ENCODE measurements at regions not wholly inside any gene's neighbourhood (a gene's known extent, or its start where the extent isn't known, plus 50 kb on each side); places are given as distances from the start of the nearest gene placed in this dataset.

- no peak overlapping the region for H2BK120ac ChIP-seq (ENCODE audit: low read depth, low read length, poor library complexity, severe bottlenecking)
- no peaks in the 10 kb centered on the region for H3K36me3 Mint-ChIP-seq (ENCODE audit: insufficient read depth in 1 of 3, low read depth in 3 of 3)
- no peaks in the 10 kb centered on the region for H3K79me1 ChIP-seq (ENCODE audit: insufficient read depth, low read depth, low read length, poor library complexity, severe bottlenecking)
These were observed 112.1 kb upstream of the POU3F3 start for GRCh38 chr2:104741860-104742259.

More at GRCh38 chr2:104741860-104742259, 112.1 kb upstream of the POU3F3 start:
- no peak overlapping the region for H3K9ac ChIP-seq (ENCODE audit: extremely low read depth, insufficient read length, low read length)
- H3K27ac Mint-ChIP-seq: no peak overlapping the region
- no peaks in the 10 kb centered on the region for H3K4me1 ChIP-seq (ENCODE audit: insufficient read depth, low read length)
- H3K79me2 ChIP-seq (ENCODE audit: insufficient read depth, low read length): no peaks in the 10 kb centered on the region
- H3K18ac ChIP-seq (ENCODE audit: insufficient read length, low read depth, low read length): no peak overlapping the region
- H4K91ac ChIP-seq (ENCODE audit: insufficient read length, low read depth, low read length): no peak overlapping the region
- H2BK12ac ChIP-seq (ENCODE audit: insufficient read length, low read depth, low read length): no peak overlapping the region
- H4K5ac ChIP-seq (ENCODE audit: insufficient read length, low read depth, low read length): no peak overlapping the region
- H3T11ph ChIP-seq (ENCODE audit: low read length): no peak overlapping the region
- H3K9me3 ChIP-seq (ENCODE audit: control insufficient read depth, low read depth, low read length): no peaks in the 10 kb centered on the region
- no peaks in the 10 kb centered on the region for H4K20me1 ChIP-seq (ENCODE audit: control insufficient read depth, insufficient read depth, insufficient read length)
- H2BK5ac ChIP-seq (ENCODE audit: insufficient read length, low read length): no peak overlapping the region
- no peak overlapping the region for H2AFZ ChIP-seq (ENCODE audit: low read length)
- no peak overlapping the region for H3K14ac ChIP-seq (ENCODE audit: insufficient read depth, low read length)
- peaks cover 0 to 1% of the 10 kb centered on the region in 2 experiments; a peak in 1 of 5 replicates for H3K9me3 Mint-ChIP-seq
- no peak overlapping the region for H4K8ac ChIP-seq (replicated peaks; ENCODE audit: insufficient read length, low read depth, low read length)
- H3K4ac ChIP-seq (ENCODE audit: low read depth, low read length): no peak overlapping the region
- H3K27ac ChIP-seq (ENCODE audit: insufficient read length, low read depth, low read length): no peak overlapping the region
- no peaks in the 10 kb centered on the region for H3K23me2 ChIP-seq (ENCODE audit: insufficient read length, low read depth, low read length, poor library complexity, severe bottlenecking)
- no peak for DNase-seq
- H3K23ac ChIP-seq (ENCODE audit: insufficient read length, low read depth, low read length): no peak overlapping the region
- no peak overlapping the region for H2AK5ac ChIP-seq (ENCODE audit: insufficient read length, low read length)
- H2BK20ac ChIP-seq (ENCODE audit: low read depth, low read length, poor library complexity, severe bottlenecking): no peak overlapping the region
- no peak overlapping the region for H3K56ac ChIP-seq (ENCODE audit: insufficient read length, low read depth, low read length)
- no peak overlapping the region for H3K4me2 ChIP-seq (ENCODE audit: insufficient read depth, insufficient read length, low read length)
- H3K27me3 Mint-ChIP-seq (ENCODE audit: low read depth): peaks cover 10% of the 10 kb centered on the region
- H3K27me3 ChIP-seq (ENCODE audit: insufficient read depth, low read length): no peaks in the 10 kb centered on the region
- H3K4me1 Mint-ChIP-seq: peaks cover 11 to 13% of the 10 kb centered on the region in 2 experiments
- H3K4me3 Mint-ChIP-seq: no peak overlapping the region
- TF ChIP-seq, protein P1, sequence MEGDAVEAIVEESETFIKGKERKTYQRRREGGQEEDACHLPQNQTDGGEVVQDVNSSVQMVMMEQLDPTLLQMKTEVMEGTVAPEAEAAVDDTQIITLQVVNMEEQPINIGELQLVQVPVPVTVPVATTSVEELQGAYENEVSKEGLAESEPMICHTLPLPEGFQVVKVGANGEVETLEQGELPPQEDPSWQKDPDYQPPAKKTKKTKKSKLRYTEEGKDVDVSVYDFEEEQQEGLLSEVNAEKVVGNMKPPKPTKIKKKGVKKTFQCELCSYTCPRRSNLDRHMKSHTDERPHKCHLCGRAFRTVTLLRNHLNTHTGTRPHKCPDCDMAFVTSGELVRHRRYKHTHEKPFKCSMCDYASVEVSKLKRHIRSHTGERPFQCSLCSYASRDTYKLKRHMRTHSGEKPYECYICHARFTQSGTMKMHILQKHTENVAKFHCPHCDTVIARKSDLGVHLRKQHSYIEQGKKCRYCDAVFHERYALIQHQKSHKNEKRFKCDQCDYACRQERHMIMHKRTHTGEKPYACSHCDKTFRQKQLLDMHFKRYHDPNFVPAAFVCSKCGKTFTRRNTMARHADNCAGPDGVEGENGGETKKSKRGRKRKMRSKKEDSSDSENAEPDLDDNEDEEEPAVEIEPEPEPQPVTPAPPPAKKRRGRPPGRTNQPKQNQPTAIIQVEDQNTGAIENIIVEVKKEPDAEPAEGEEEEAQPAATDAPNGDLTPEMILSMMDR (conservative IDR thresholded peaks at IDR 0.05): no peak
- H2BK15ac ChIP-seq (ENCODE audit: low read depth, low read length): no peak overlapping the region
- no CpG with 5 or more reads among the region's 3 CpGs for WGBS (ENCODE audit: extremely low coverage, insufficient read length, low lambda C conversion rate)

All from H9 (cell line).